Tibial nerve (tissue), 4 donors: ENCODE measurements at regions not wholly inside any gene's neighbourhood (a gene's known extent, or its start where the extent isn't known, plus 50 kb on each side); places are given as distances from the start of the nearest gene placed in this dataset.
"Not testable (repeated sequence)": the region's sequence is repeated elsewhere in the genome, so short reads cannot be mapped to it uniquely, and the experiment has no call there.

Source experiments
- DNase-seq, 2 donors: peaks; one replicate each; pipeline ENCODE4 v3.0.0-alpha.2; 2019; ENCODE audit warnings: low spot score in 2 of 2
- H3K27ac ChIP-seq, 4 donors: fragments of 200-600 bp; sonication (generic) in 3 of 4; one replicate each; pipeline ENCODE4 v1.5.1; 2017 to 2019; ENCODE audit warnings: mild to moderate bottlenecking in 1 of 4
- H3K27me3 ChIP-seq, 2 donors: fragments of 200-600 bp; sonication (generic) in 1 of 2; one replicate each; pipeline versions ENCODE4 v1.5.1 to v1.6.0; 2017 to 2019
- H3K36me3 ChIP-seq, 3 donors: fragments of 200-600 bp; sonication (generic); one replicate each; pipeline ENCODE4 v1.5.1; 2018 to 2019
- H3K4me1 ChIP-seq, 4 donors: fragments of 200-600 bp; sonication (generic) in 3 of 4; one replicate each; pipeline ENCODE4 v1.5.1; 2017 to 2019
- H3K4me3 ChIP-seq, 4 donors: fragments of 200-600 bp; sonication (generic) in 3 of 4; one replicate each; pipeline ENCODE4 v1.5.1; 2017 to 2019; ENCODE audit warnings: mild to moderate bottlenecking in 1 of 4, moderate library complexity in 1 of 4
- H3K9me3 ChIP-seq, 4 donors: fragments of 200-600 bp; sonication (generic) in 3 of 4; one replicate each; pipeline ENCODE4 v1.5.1; 2017 to 2019
- CTCF ChIP-seq, 5 experiments: fragments of 200-600 bp in 3 of 5; fragments of 450-650 bp in 2 of 5; sonication (generic) in 3 of 5; IDR thresholded peaks; one replicate each; pipeline ENCODE4 v1.5.1; 2016 to 2019; ENCODE audit warnings: antibody characterized with exemption in 5 of 5, mild to moderate bottlenecking in 3 of 5, moderate library complexity in 2 of 5
- EP300 ChIP-seq, 2 donors: sonication (generic); formaldehyde crosslinking; IDR thresholded peaks; one replicate each; pipeline ENCODE4 v1.6.1; 2017; ENCODE audit warnings: antibody characterized with exemption in 2 of 2, mild to moderate bottlenecking in 1 of 2
- POLR2A ChIP-seq, 2 donors: fragments of 450-650 bp; IDR thresholded peaks; one replicate each; pipeline ENCODE4 v1.6.1; 2017; ENCODE audit warnings: antibody characterized with exemption in 2 of 2, mild to moderate bottlenecking in 2 of 2, moderate library complexity in 2 of 2
- WGBS, 2 donors: methylation state at CpG; one replicate each; pipeline ENCODE4 v1.1.5; 2018; 5-methylcytosine and 5-hydroxymethylcytosine counted together

DNA sequence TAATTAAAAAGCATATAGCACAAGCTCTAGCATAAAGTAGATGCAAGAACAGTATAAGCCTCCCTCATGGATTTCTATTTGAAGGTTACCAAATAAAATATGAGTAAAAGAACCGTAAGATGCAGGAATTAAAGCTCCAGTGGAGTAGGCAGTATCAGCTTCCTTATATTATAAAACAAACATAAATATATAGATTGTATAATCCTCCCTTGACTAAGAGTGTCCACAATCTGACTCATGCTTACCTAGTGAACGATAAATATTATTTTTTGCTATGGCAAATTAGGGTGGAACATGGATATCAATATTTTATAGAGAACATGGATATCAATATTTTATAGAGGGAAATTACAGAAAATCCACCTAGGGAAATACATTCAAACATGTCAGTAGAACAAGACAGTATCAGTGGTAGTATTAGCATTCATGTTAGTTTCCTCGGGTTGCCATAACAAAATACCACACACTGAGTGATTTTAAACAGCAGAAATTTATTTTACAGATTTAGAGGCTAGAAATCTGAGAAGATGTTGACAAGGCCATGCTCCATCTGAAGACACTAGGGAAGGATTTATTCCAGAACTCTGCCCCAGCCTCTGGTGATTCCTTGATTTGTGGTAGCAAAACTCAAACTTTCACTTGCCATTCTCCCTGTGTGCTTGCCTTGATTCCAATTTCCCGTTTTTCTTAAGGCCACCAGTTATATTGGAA lies 1521.3 kb downstream of the SI start:
- H3K4me1 ChIP-seq: no peaks in the 10 kb centered on the region
- no peak for DNase-seq
- TF ChIP-seq CTCF (IDR thresholded peaks at IDR 0.05): no peak
- no peak for TF ChIP-seq EP300 (IDR thresholded peaks at IDR 0.05)
- no peak for TF ChIP-seq POLR2A (IDR thresholded peaks at IDR 0.05)
- H3K27me3 ChIP-seq: no peaks in the 10 kb centered on the region
- H3K4me3 ChIP-seq: no peak overlapping the region
- H3K36me3 ChIP-seq: no peaks in the 10 kb centered on the region
- 83 to 90% methylated on average over 4 of the region's 4 CpGs for WGBS, 2 donors
- peaks cover 0 to 6% (median 0%) of the 10 kb centered on the region in 4 donors for H3K9me3 ChIP-seq
- no peak overlapping the region for H3K27ac ChIP-seq

GRCh38 chr3:163555918-163556317 lies 1522.4 kb downstream of the SI start:
- no peak for TF ChIP-seq EP300 (IDR thresholded peaks at IDR 0.05)
- TF ChIP-seq POLR2A (IDR thresholded peaks at IDR 0.05): no peak
- no peak for TF ChIP-seq CTCF (IDR thresholded peaks at IDR 0.05)
- Histone ChIP-seq H3K4me1 (no peaks in the 10 kb centered on the region), H3K27ac (no peak overlapping the region), H3K4me3 (no peak overlapping the region), H3K9me3 (peaks cover 0 to 6% (median 0%) of the 10 kb centered on the region in 4 donors), H3K27me3 (no peaks in the 10 kb centered on the region), H3K36me3 (no peaks in the 10 kb centered on the region)
- WGBS, 2 donors: 0 to 92% methylated on average over 1 of the region's 1 CpG
- DNase-seq: no peak

GRCh38 chr3:163552659-163552966 lies 1525.7 kb downstream of the SI start:
- Histone ChIP-seq H3K4me1 (no peaks in the 10 kb centered on the region), H3K9me3 (peaks cover 0 to 6% (median 0%) of the 10 kb centered on the region in 4 donors), H3K27me3 (no peaks in the 10 kb centered on the region), H3K36me3 (no peaks in the 10 kb centered on the region), H3K4me3 (no peak overlapping the region), H3K27ac (no peak overlapping the region)
- 93 to 94% methylated on average over 6 to 17 of the region's 17 CpGs for WGBS, 2 donors
- TF ChIP-seq POLR2A (IDR thresholded peaks at IDR 0.05): no peak
- no peak for TF ChIP-seq CTCF (IDR thresholded peaks at IDR 0.05)
- no peak for TF ChIP-seq EP300 (IDR thresholded peaks at IDR 0.05)
- DNase-seq: no peak

- not testable (repeated sequence) for H3K27ac ChIP-seq, H3K4me1 ChIP-seq, H3K4me3 ChIP-seq, H3K9me3 ChIP-seq, H3K36me3 ChIP-seq, H3K27me3 ChIP-seq, DNase-seq
- WGBS, 2 donors: 93 to 97% methylated on average over 20 to 26 of the region's 37 CpGs
These were observed 1526.2 kb downstream of the SI start for GRCh38 chr3:163551915-163552658.

DNA sequence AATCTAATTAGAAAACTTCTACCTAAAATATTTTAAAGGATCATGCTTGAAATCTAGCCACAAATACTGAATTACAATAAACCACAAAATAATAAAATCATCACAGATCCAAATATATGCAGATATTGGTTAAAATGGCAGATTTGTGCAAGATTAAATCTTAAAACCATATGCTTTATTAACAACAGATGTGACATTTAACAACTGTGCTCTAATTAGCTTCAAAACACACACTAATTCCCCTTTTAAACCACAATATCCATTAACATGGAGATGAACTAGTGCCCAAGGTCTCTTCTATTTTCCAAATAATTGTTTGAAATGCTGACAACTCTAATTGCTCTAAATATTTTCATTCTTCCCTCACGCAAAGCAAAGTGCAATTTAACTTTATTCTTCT lies 1530.3 kb downstream of the SI start:
- Histone ChIP-seq H3K4me3 (no peak overlapping the region), H3K4me1 (no peaks in the 10 kb centered on the region), H3K27me3 (no peaks in the 10 kb centered on the region), H3K9me3 (peaks cover 0 to 6% (median 0%) of the 10 kb centered on the region in 4 donors), H3K36me3 (no peaks in the 10 kb centered on the region), H3K27ac (no peak overlapping the region)
- WGBS, 2 donors: 43 to 55% methylated on average over 1 of the region's 1 CpG
- TF ChIP-seq POLR2A (IDR thresholded peaks at IDR 0.05) (no peak), CTCF (IDR thresholded peaks at IDR 0.05) (no peak), EP300 (IDR thresholded peaks at IDR 0.05) (no peak)
- no peak for DNase-seq
